ENCODE measurements at regions not wholly inside any gene's neighbourhood (a gene's known extent, or its start where the extent isn't known, plus 50 kb on each side); places are given as distances from the start of the nearest gene placed in this dataset.
"Not testable (repeated sequence)": the region's sequence is repeated elsewhere in the genome, so short reads cannot be mapped to it uniquely, and the experiment has no call there.

GRCh38 chr16:72729552-72729951 lies 318.4 kb downstream of the ZFHX3 start:
- WGBS (ENCODE audit: insufficient coverage) = 96% methylated on average over 9 of the region's 9 CpGs

GRCh38 chr16:72728516-72728915 lies 319.4 kb downstream of the ZFHX3 start:
- no peak overlapping the region for H3K4me3 ChIP-seq (ENCODE audit: low read length)
- Mint-ChIP-seq H3K27ac (no peak overlapping the region), H3K4me3 (no peak overlapping the region), H3K27me3 (ENCODE audit: low read depth in 2 of 2) (peaks cover 0 to 3% of the 10 kb centered on the region in 2 donors), H3K9me3 (peaks cover 2 to 6% of the 10 kb centered on the region in 2 donors), H3K4me1 (no peaks in the 10 kb centered on the region), H3K36me3 (no peaks in the 10 kb centered on the region)
- no peak for TF ChIP-seq CTCF (IDR thresholded peaks at IDR 0.05)
- 95% methylated on average over 11 of the region's 11 CpGs for WGBS (ENCODE audit: insufficient coverage)
- H3K36me3 ChIP-seq (ENCODE audit: control insufficient read depth, insufficient read depth, low read length) = no peaks in the 10 kb centered on the region
- H3K4me1 ChIP-seq (ENCODE audit: control insufficient read depth, insufficient read depth, low read length) = no peaks in the 10 kb centered on the region
- DNase-seq (no peak), ATAC-seq (no peak)
- no peaks in the 10 kb centered on the region for H3K9me3 ChIP-seq (ENCODE audit: control insufficient read depth, insufficient read depth, low read length)
- no peaks in the 10 kb centered on the region for H3K27me3 ChIP-seq (ENCODE audit: control insufficient read depth, insufficient read depth, low read length)
- H3K27ac ChIP-seq (ENCODE audit: low read length) = no peak overlapping the region
- intact Hi-C loops (cut with micrococcal nuclease) = no loop called here

More at GRCh38 chr16:72729552-72729951, 318.4 kb downstream of the ZFHX3 start:
- H3K4me3 ChIP-seq (ENCODE audit: low read length); H3K9me3 Mint-ChIP-seq; H3K27me3 ChIP-seq (ENCODE audit: control insufficient read depth, insufficient read depth, low read length); H3K4me3 Mint-ChIP-seq; H3K36me3 Mint-ChIP-seq; H3K4me1 Mint-ChIP-seq; H3K36me3 ChIP-seq (ENCODE audit: control insufficient read depth, insufficient read depth, low read length); H3K27ac Mint-ChIP-seq; H3K4me1 ChIP-seq (ENCODE audit: control insufficient read depth, insufficient read depth, low read length); H3K9me3 ChIP-seq (ENCODE audit: control insufficient read depth, insufficient read depth, low read length); H3K27ac ChIP-seq (ENCODE audit: low read length); DNase-seq; H3K27me3 Mint-ChIP-seq (ENCODE audit: low read depth in 2 of 2); intact Hi-C loops (cut with micrococcal nuclease); ATAC-seq: not testable (repeated sequence)

GRCh38 chr16:72727565-72727964 lies 320.4 kb downstream of the ZFHX3 start:
- H3K27ac Mint-ChIP-seq = no peak overlapping the region
- no peaks in the 10 kb centered on the region for H3K4me1 Mint-ChIP-seq
- DNase-seq = no peak
- peaks cover 2 to 3% of the 10 kb centered on the region in 2 donors for H3K9me3 Mint-ChIP-seq
- H3K4me3 Mint-ChIP-seq = no peak overlapping the region
- intact Hi-C loops (cut with micrococcal nuclease) = no loop called here
- Histone ChIP-seq H3K4me3 (ENCODE audit: low read length) (no peak overlapping the region), H3K36me3 (ENCODE audit: control insufficient read depth, insufficient read depth, low read length) (no peaks in the 10 kb centered on the region), H3K9me3 (ENCODE audit: control insufficient read depth, insufficient read depth, low read length) (no peaks in the 10 kb centered on the region), H3K27me3 (ENCODE audit: control insufficient read depth, insufficient read depth, low read length) (no peaks in the 10 kb centered on the region), H3K4me1 (ENCODE audit: control insufficient read depth, insufficient read depth, low read length) (no peaks in the 10 kb centered on the region), H3K27ac (ENCODE audit: low read length) (no peak overlapping the region)
- H3K36me3 Mint-ChIP-seq = no peaks in the 10 kb centered on the region
- WGBS (ENCODE audit: insufficient coverage) = 88% methylated on average over 1 of the region's 1 CpG
- no peak for TF ChIP-seq CTCF (IDR thresholded peaks at IDR 0.05)
- no peaks in the 10 kb centered on the region for H3K27me3 Mint-ChIP-seq (ENCODE audit: low read depth in 2 of 2)
- ATAC-seq = no peak

GRCh38 chr16:72725643-72726042 lies 322.3 kb downstream of the ZFHX3 start:
- intact Hi-C loops (cut with micrococcal nuclease) = no loop called here
- H3K4me1 Mint-ChIP-seq = no peaks in the 10 kb centered on the region
- no peak for TF ChIP-seq CTCF (IDR thresholded peaks at IDR 0.05)
- whole genome bisulfite sequencing (ENCODE audit: insufficient coverage) = 100% methylated on average over 1 of the region's 2 CpGs
- no peaks in the 10 kb centered on the region for H3K36me3 Mint-ChIP-seq
- H3K9me3 Mint-ChIP-seq = no peaks in the 10 kb centered on the region
- no peak overlapping the region for H3K27ac Mint-ChIP-seq
- H3K4me1 ChIP-seq (ENCODE audit: control insufficient read depth, insufficient read depth, low read length) = no peaks in the 10 kb centered on the region
- no peak overlapping the region for H3K4me3 ChIP-seq (ENCODE audit: low read length)
- H3K36me3 ChIP-seq (ENCODE audit: control insufficient read depth, insufficient read depth, low read length) = no peaks in the 10 kb centered on the region
- ATAC-seq = no peak
- no peaks in the 10 kb centered on the region for H3K27me3 Mint-ChIP-seq (ENCODE audit: low read depth in 2 of 2)
- no peak for DNase-seq
- no peaks in the 10 kb centered on the region for H3K27me3 ChIP-seq (ENCODE audit: control insufficient read depth, insufficient read depth, low read length)
- no peak overlapping the region for H3K27ac ChIP-seq (ENCODE audit: low read length)
- H3K4me3 Mint-ChIP-seq = no peak overlapping the region
- no peaks in the 10 kb centered on the region for H3K9me3 ChIP-seq (ENCODE audit: control insufficient read depth, insufficient read depth, low read length)
